ENCODE measurements at regions not wholly inside any gene's neighbourhood (a gene's known extent, or its start where the extent isn't known, plus 50 kb on each side); places are given as distances from the start of the nearest gene placed in this dataset.

DNA sequence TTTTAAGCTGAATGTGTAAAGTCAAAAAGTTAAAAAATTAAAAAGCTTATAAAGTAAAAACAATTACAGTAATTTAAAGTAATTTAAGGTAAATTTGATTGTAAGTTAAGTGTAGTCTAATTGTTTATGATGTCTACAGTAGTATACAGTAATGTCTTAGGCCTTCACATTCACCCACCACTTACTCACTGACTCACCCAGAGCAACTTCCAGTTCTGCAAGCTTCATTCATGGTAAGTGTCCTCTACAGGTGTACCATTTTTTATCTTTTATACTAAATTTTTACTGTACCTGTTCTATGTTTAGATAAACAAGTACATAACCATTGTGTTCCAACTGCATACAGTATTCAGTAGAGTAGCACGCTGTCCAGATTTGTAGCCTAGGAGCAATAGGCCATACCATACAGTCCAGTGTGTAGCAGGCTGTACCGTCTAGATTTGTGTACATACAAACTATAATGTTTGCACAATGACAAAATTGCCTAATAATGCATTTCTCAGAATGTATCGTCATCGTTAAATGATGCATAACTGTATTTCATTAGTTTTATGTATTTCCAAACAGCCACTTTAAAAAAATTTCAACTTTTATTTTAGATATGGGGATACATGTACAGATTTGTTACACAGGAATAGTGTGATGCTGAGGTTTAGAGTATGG lies 319.3 kb downstream of the DYSF start:
- TF ChIP-seq, protein P1, sequence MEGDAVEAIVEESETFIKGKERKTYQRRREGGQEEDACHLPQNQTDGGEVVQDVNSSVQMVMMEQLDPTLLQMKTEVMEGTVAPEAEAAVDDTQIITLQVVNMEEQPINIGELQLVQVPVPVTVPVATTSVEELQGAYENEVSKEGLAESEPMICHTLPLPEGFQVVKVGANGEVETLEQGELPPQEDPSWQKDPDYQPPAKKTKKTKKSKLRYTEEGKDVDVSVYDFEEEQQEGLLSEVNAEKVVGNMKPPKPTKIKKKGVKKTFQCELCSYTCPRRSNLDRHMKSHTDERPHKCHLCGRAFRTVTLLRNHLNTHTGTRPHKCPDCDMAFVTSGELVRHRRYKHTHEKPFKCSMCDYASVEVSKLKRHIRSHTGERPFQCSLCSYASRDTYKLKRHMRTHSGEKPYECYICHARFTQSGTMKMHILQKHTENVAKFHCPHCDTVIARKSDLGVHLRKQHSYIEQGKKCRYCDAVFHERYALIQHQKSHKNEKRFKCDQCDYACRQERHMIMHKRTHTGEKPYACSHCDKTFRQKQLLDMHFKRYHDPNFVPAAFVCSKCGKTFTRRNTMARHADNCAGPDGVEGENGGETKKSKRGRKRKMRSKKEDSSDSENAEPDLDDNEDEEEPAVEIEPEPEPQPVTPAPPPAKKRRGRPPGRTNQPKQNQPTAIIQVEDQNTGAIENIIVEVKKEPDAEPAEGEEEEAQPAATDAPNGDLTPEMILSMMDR (IDR thresholded peaks at IDR 0.05; ENCODE audit: insufficient read depth, low read length, poor library complexity, severe bottlenecking): no peak
- TF ChIP-seq EZH2phosphoT487 (conservative IDR thresholded peaks at IDR 0.05; ENCODE audit: low read length): no peak
